G401 (cell line): ENCODE measurements at regions not wholly inside any gene's neighbourhood (a gene's known extent, or its start where the extent isn't known, plus 50 kb on each side); places are given as distances from the start of the nearest gene placed in this dataset.
"Not testable (repeated sequence)": the region's sequence is repeated elsewhere in the genome, so short reads cannot be mapped to it uniquely, and the experiment has no call there.

Experiments
- DNase-seq: peaks from one replicate; pipeline ENCODE4 v3.0.0-alpha.2; 2015; ENCODE audit warnings: low spot score
- in situ Hi-C: cut with HindIII; loops from 2 replicates; pipeline ENCODE4 v1.10.0; 2016; ENCODE audit warnings: low sequenced_read_pairs, mixed read lengths

GRCh38 chr3:144968750-144969350 is 997.2 kb downstream of the DIPK2A start:
- DNase-seq: no peak
- in situ Hi-C loops: no loop called here

- DNase-seq, in situ Hi-C loops: not testable (repeated sequence)
Observed at GRCh38 chr3:144984481-144984880, 1012.9 kb downstream of the DIPK2A start.

- in situ Hi-C loops: no loop called here
- DNase-seq: no peak
Observed at GRCh38 chr3:144989807-144990206, 1018.2 kb downstream of the DIPK2A start.

- DNase-seq: no peak
- in situ Hi-C loops: no loop called here
Observed at GRCh38 chr3:144995856-144996255, 1024.2 kb downstream of the DIPK2A start.

- in situ Hi-C loops: no loop called here
Observed at GRCh38 chr3:145005427-145005826, 1033.8 kb downstream of the DIPK2A start.

GRCh38 chr3:145006271-145006670 is 1034.6 kb downstream of the DIPK2A start:
- DNase-seq: no peak
- in situ Hi-C loops: no loop called here

More at GRCh38 chr3:145005427-145005826, 1033.8 kb downstream of the DIPK2A start:
- no peak for DNase-seq

GRCh38 chr3:145013931-145014330 is 1042.3 kb downstream of the DIPK2A start:
- in situ Hi-C loops: no loop called here
- DNase-seq: no peak

GRCh38 chr3:145015253-145015652 is 1043.6 kb downstream of the DIPK2A start:
- DNase-seq: no peak
- in situ Hi-C loops: no loop called here

- in situ Hi-C loops: no loop called here
- no peak for DNase-seq
Observed at GRCh38 chr3:145017959-145018358, 1046.3 kb downstream of the DIPK2A start.

GRCh38 chr3:145022447-145022846 is 1050.8 kb downstream of the DIPK2A start:
- no peak for DNase-seq
- in situ Hi-C loops: no loop called here

- in situ Hi-C loops: no loop called here
- no peak for DNase-seq
Observed at GRCh38 chr3:145024700-145025099, 1053.1 kb downstream of the DIPK2A start.

GRCh38 chr3:145027186-145027585 is 1055.6 kb downstream of the DIPK2A start:
- DNase-seq, in situ Hi-C loops: not testable (repeated sequence)

- in situ Hi-C loops: no loop called here
- no peak for DNase-seq
Observed at GRCh38 chr3:145032791-145033190, 1061.2 kb downstream of the DIPK2A start.

GRCh38 chr3:145035682-145036081 is 1064.1 kb downstream of the DIPK2A start:
- in situ Hi-C loops: no loop called here
- DNase-seq: no peak

GRCh38 chr3:145054055-145054454 is 1082.4 kb downstream of the DIPK2A start:
- DNase-seq, in situ Hi-C loops: not testable (repeated sequence)

GRCh38 chr3:145055375-145056076 is 1083.9 kb downstream of the DIPK2A start:
- in situ Hi-C loops: no loop called here
- DNase-seq: no peak

- no peak for DNase-seq
- in situ Hi-C loops: no loop called here
Observed at GRCh38 chr3:145058483-145058882, 1086.9 kb downstream of the DIPK2A start.

- DNase-seq: no peak
- in situ Hi-C loops: no loop called here
Observed at GRCh38 chr3:145063616-145064015, 1092.0 kb downstream of the DIPK2A start.

- in situ Hi-C loops: no loop called here
- DNase-seq: no peak
Observed at GRCh38 chr3:145070795-145071194, 1090.2 kb downstream of the PLOD2 start.

GRCh38 chr3:145079436-145079835 is 1081.5 kb downstream of the PLOD2 start:
- DNase-seq: no peak
- in situ Hi-C loops: no loop called here

GRCh38 chr3:145087038-145087437 is 1073.9 kb downstream of the PLOD2 start:
- in situ Hi-C loops: no loop called here
- no peak for DNase-seq
